ENCODE measurements at regions not wholly inside any gene's neighbourhood (a gene's known extent, or its start where the extent isn't known, plus 50 kb on each side); places are given as distances from the start of the nearest gene placed in this dataset.

- DNase-seq (ENCODE audit: low read depth) = peak; percentile 71
Observed at GRCh38 chr12:65596514-65597091, 227.7 kb upstream of the HMGA2 start.

- peak; percentile 71 for DNase-seq (ENCODE audit: low read depth)
Observed at GRCh38 chr12:65597527-65597926, 226.8 kb upstream of the HMGA2 start.

GRCh38 chr12:65598688-65599087 lies 225.6 kb upstream of the HMGA2 start:
- DNase-seq (ENCODE audit: low read depth) = no peak

- DNase-seq (ENCODE audit: low read depth) = no peak
Observed at GRCh38 chr12:65602253-65602609, 222.1 kb upstream of the HMGA2 start.

GRCh38 chr12:65602610-65603295 lies 221.5 kb upstream of the HMGA2 start:
- peak; percentile 89 for DNase-seq (ENCODE audit: low read depth)

- peak; percentile 95 for DNase-seq (ENCODE audit: low read depth)
Observed at GRCh38 chr12:65603438-65604351, 220.6 kb upstream of the HMGA2 start.

- DNase-seq (ENCODE audit: low read depth) = no peak
Observed at GRCh38 chr12:65605019-65605418, 219.3 kb upstream of the HMGA2 start.

GRCh38 chr12:65606008-65606766 lies 218.1 kb upstream of the HMGA2 start:
- DNase-seq (ENCODE audit: low read depth) = no peak

- DNase-seq (ENCODE audit: low read depth) = peak; percentile 50
Observed at GRCh38 chr12:65607401-65607841, 216.9 kb upstream of the HMGA2 start.

- peak; percentile 84 for DNase-seq (ENCODE audit: low read depth)
Observed at GRCh38 chr12:65608319-65608916, 215.9 kb upstream of the HMGA2 start.

- DNase-seq (ENCODE audit: low read depth) = peak; percentile 90
Observed at GRCh38 chr12:65609359-65609771, 214.9 kb upstream of the HMGA2 start.

- DNase-seq (ENCODE audit: low read depth) = no peak
Observed at GRCh38 chr12:65611396-65611795, 212.9 kb upstream of the HMGA2 start.

- peak; percentile 43 for DNase-seq (ENCODE audit: low read depth)
Observed at GRCh38 chr12:65612440-65612839, 211.8 kb upstream of the HMGA2 start.

GRCh38 chr12:65613692-65614091 lies 210.6 kb upstream of the HMGA2 start:
- no peak for DNase-seq (ENCODE audit: low read depth)

- no peak for DNase-seq (ENCODE audit: low read depth)
Observed at GRCh38 chr12:65614259-65614889, 209.9 kb upstream of the HMGA2 start.

GRCh38 chr12:65615118-65615517 lies 209.2 kb upstream of the HMGA2 start:
- DNase-seq (ENCODE audit: low read depth) = peak; percentile 53

GRCh38 chr12:65616022-65616421 lies 208.3 kb upstream of the HMGA2 start:
- DNase-seq (ENCODE audit: low read depth) = no peak

GRCh38 chr12:65618588-65618987 lies 205.7 kb upstream of the HMGA2 start:
- DNase-seq (ENCODE audit: low read depth) = no peak

GRCh38 chr12:65619018-65619417 lies 205.3 kb upstream of the HMGA2 start:
- no peak for DNase-seq (ENCODE audit: low read depth)

- DNase-seq (ENCODE audit: low read depth) = no peak
Observed at GRCh38 chr12:65620046-65620445, 204.2 kb upstream of the HMGA2 start.

- DNase-seq (ENCODE audit: low read depth) = no peak
Observed at GRCh38 chr12:65622056-65622455, 202.2 kb upstream of the HMGA2 start.

All from M059J (cell line).